Activated CD8-positive, alpha-beta memory T cell treated with anti-CD3 and anti-CD28 coated beads, Interleukin-2, amount 50 U/mL, for 4 hours (primary cell): ENCODE measurements at regions not wholly inside any gene's neighbourhood (a gene's known extent, or its start where the extent isn't known, plus 50 kb on each side); places are given as distances from the start of the nearest gene placed in this dataset.
"Not testable (repeated sequence)": the region's sequence is repeated elsewhere in the genome, so short reads cannot be mapped to it uniquely, and the experiment has no call there.

Experiments
- DNase-seq: peaks from one replicate; pipeline ENCODE4 v3.0.0-alpha.2; 2020

DNA sequence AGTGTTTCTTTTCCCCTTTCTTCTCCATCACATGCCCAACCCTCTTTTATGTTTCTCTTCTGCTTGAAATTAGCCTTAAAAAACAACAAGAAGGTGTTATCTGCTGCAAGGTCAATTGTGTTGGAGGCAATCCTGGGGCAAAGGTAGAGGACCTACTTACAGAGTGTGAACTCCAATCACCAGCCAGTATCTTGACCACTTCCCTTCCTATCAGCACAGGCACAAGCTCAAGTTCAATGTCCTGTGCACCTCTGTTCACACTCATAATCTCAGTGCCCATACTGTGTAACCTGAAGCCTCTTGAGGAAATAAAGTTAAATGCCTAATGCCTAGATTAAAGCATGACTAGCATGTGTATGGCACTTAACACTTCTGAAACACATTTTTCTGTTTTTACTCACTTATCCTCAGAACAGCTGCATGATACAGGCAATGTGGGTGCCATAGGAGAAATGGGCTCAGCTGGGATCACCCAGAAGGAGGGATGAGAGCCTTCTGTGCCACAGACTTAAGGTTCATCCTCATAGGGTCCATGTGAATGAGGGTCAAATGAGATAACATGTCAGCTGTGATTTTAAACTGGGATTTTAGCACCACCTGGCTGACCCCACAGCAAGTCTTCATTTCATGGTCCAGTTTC is 701.5 kb downstream of the BCL11A start:
- no peak for DNase-seq

DNA sequence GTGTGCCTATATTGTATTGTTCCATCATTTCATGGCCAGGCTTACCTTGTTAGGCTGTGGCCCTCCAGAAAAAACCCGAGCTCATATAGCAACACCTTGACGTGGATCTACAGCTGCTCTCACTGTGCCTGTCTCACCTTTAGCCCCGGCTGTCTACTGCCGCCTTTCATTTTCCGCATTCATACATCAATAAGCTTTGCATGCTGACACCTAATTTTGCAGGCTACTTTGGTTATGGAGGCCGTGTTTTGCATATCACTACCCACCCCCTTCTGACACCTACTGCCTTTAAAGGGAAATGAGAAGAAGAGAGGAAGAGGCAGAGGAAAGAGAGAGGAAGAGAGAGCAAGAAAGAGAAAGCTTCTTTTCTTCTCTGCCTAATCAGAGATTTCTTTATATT is 702.9 kb downstream of the BCL11A start:
- DNase-seq = no peak

DNA sequence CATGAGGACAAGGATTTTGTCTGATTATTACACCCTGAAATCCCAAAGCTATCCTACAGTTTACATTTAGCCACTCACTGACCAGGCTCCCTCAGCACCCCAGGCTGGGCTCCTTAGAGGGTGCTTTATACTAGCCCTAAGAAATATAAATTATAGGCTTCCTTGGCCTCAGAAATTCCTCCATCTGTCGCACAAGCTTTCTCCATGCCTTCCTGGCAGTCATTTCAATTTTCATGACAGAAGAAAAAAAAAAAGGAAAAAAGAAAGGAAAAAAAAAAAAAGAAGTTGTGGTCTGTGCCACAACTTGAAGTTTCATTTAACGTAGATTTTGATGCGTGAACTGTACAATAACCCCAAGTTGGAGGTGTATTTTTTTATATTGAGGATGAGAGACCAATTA is 719.5 kb downstream of the BCL11A start:
- DNase-seq = no peak

DNA sequence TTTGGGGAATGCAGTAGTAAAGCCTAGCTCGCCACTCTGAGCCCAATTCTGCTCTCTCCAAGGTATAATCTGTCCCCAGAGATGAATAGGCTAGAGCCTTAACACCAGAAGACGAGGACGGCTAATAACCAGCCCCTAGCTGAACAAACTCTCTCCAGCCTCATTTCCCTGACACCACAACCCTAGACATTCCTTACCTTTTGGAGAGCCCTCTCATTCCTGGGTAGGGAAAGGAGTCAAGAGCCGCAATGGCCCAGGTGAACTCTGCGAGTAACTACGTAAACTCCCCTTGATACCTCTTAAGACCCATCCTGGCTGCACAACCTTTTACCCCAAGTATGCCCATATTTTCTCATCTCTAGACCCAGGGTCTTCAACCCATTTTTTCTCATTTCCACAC is 722.9 kb downstream of the BCL11A start:
- DNase-seq = no peak

DNA sequence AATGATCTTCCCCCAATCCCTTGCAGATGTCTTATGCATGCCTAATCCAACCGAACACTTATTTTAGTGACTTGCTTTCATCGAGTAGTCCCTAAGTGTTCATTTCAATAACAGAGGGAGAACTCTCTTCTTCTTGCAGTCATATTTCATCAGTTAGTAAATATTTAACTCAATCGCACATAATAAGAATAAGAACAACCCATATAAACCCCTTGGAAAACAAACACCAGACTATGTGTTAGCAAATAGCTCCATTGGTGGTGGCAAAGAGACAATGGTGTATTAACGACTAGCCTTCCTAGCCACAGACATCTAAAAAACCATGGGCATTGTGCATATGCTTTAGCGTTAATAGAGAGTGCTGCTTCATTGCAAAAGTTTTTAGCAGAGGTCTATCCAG is 725.8 kb downstream of the BCL11A start:
- DNase-seq = no peak

DNA sequence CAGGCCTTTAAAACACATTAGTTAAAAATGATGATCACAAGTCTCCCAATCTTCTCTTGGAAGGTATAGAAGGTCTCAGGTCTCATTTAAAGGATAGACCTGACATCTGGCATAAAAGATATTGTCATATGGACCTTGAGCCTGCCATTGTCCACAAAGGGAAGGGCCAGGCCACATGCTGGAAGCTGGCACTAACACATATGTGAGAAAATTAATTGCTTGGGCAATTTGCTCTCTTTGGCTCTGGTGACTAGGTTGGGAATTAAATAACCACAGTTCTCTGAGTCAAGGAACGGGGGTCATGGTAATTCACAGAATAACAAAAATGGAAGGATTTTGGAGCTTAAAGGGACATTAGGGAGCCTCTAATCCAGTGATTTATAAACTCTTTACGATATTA is 727.3 kb downstream of the BCL11A start:
- DNase-seq = no peak

DNA sequence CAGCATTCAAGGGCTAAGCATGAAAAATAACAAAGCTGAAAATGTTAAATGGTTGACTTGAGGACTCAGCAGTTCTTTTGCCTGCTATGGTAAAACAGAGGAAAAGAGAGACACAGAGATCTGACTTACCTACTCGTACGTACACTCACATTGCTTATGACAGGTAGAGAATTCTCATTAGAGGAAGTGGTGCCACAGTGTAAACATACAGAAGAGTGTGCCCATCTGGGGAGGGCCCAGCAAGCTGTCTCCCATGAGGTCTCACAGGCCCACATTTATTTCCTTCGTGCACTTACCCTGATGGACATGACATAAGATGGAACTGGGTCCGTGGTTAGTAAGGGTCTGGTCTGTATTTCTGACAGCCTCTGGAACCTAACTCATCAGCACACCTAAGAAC is 729.1 kb downstream of the BCL11A start:
- DNase-seq = no peak

DNA sequence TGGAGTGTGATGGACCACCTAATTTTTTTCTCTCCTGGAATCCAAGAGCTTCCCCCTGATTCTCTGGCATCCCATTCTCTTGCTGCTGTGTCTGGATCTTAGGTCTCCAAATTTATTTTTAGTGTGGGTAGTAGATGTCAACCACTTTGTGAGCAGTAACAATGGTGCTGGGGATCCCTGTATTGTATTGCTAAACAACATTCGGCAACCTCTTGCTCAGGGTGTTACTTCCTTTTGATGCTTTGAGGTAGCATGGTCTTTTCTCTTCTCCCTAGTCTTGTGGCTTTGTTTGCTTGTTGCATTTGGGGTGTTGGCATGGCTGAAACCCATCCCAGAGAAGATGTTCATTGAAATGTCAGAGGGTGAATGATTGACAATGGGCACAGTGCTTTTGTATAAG is 737.4 kb downstream of the BCL11A start:
- DNase-seq = no peak

DNA sequence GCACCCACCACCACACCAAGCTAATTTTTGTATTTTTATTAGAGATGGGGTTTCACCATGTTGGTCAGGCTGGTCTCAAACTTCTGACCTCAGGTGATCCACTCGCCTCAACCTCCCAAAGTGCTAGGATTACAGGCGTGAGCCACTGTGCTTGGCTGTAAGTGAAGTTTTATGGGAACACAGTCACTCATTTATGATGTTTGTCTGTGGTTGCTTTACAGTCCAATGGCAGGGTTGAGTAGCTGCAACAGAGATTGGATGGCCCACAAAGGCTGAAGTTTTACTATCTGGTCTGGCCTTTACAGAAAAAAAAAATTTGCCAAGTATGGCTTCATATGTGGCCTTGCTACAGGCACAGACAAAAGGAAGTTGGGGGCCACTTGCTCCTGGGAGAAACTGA is 743.2 kb downstream of the BCL11A start:
- not testable (repeated sequence) for DNase-seq

DNA sequence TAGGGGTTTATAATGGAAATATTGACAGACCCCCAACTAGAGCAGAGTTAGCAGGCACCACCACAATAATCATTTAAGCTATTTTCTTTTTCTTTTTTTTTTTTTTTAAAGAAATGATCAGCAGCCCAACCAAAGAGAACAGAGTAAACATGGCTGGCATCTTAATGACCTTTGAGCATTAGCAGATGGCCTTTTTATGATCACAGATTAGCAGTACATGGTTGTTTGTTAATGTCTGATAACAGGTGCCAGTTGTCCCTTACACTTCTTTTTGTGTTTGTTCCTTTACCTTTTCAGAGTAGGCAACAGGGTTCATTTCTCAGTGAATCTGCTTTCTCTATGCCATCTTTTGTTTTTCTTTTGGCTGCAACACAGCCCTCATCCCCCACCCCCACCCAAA is 747.0 kb downstream of the BCL11A start:
- no peak for DNase-seq

DNA sequence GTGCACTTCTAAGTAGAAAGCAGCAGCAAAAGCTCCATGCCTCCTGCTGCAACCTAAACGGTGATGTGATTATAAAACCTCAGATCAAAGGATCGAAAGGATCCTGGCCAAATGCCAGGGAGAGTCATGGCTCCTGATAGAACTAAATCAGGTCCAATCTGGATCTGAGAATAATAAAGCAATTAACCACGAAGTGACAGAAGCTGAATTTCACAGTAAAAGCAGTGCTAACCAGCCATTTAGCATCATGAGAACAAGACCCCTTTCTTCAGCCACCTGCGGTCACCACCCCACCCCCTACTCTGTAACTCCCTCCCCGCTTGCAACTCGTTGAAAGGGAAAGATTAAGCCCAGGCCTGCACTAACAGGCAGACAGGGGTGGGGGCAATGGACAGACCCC is 748.7 kb downstream of the BCL11A start:
- DNase-seq = no peak

DNA sequence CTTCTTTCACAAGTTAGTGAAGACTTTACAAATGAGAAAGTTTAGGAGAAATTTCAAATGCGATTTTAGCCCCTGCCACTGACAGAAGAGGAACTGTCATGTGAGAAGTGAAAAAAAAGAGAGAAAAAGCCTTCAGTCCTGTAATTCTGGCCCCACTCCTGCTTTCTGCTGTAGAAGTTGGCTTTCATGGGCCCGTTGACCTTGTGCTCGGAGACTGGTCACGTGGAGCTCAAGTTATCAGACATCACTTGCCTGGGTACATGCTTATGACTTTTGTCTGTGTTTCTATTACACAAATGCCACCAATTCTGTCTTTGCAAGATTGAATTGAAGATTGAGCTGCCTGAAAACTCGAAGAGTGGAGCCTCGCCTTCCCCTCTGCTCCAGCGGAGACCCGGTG is 749.9 kb downstream of the BCL11A start:
- DNase-seq = no peak

DNA sequence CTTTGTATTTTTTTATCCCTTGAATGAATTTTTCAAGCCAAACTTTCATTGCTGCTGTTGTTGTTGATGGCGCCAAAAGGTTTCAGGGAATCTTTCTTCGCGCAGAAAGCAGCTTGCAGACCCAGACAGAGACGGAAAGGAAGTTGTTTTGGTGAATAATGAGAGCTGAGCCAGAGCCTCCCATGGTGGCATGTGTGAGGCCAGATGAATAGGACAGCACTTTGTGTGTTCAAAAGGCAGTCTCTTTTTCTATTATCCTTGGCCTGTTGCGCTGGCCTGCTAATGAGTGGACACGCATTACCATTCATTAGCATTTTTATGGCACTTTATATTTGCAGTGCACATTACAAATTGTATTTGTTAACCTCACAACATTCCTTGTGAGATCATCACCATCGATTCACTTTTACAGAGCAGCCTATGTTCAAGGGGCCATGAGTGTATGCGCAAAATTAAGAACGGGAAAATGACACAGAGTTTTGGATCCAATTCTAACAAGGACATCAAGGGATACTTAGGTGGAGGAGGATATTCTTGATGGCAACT is 754.7 kb downstream of the BCL11A start:
- DNase-seq = no peak

DNA sequence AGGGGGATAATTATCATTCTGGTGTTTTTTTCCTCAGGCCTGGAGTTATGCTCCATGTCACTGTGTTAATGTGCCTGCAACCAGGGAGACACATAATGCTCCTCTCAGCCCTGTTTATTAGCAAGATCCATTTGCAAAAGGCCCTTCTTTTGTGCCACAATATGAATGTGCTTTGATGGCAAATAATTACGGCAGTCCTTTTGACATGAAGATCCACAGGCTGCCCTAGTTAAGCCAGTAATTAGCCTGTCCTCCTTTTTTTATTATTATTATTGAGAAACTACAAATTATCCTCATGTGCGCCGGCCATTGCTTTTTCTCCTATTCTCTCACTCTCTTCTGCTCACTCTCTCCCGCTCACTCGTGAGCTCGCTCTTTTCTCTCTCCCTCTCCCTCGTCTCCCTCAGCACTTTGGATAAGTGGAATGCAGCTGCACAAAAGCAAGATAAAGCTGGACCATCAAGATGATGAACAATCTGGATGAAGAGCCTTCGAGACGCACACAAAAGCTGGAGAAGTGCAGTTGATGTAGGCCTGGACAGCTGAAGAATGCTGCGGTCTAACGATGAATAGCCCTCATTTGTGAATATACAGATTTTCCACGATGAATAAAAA is 762.3 kb downstream of the BCL11A start:
- no peak for DNase-seq

DNA sequence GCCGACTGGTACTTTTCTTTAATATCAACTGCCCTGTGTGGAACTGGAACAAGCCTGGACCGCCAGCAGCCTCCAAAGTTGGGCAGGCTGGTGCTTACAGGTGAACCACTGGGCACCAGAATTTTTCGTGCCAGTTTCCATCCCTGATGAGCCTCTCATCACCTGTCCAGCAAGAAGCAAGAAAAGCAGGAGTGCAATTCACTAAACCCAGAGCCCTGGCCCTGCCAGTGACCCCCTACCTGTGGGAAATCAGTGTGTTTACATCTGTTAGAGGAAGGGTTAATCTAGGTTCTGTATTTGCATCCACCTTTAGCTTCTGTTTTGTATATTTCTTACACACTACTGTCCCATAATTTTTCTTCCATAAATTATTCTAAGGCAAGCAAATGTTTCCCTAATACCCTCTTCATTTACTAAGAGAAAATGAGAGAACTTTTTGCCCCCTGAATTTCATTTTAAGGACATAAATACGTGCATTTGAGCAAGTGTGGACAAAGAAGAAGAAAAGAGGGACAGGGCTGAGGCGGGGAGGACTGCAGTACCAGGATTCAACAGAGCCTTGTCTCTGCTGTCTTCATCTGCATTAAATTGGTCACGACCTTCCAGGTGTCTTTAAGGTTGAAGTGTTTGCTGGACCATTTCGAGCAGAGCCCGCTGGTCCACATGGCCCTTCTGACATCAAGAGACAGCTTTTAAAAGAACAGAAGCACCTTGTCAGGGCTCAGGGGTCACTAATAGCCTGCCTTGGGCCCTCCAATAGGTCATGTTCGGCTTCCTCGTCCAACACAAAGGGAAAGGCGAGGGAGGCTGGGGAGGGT is 763.1 kb downstream of the BCL11A start:
- DNase-seq = no peak

DNA sequence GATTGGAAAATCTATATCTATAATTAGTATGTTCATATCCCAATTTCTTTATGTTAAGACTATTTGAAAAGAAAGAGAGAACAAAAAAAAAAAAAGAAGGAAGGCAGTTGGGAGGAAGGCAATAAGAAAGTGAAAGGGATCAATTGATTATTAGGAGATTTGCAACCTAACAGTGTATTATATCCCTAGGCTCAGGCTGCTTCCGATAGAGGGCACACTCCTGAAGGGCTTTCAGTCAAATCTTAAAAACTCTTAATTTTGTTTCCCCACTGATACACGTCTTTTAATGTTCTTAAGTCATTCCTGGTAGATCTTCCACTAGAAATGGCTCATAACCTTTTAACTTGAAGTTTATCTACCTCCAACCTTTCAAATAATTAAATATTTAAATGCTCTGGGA is 763.9 kb downstream of the BCL11A start:
- DNase-seq = no peak

DNA sequence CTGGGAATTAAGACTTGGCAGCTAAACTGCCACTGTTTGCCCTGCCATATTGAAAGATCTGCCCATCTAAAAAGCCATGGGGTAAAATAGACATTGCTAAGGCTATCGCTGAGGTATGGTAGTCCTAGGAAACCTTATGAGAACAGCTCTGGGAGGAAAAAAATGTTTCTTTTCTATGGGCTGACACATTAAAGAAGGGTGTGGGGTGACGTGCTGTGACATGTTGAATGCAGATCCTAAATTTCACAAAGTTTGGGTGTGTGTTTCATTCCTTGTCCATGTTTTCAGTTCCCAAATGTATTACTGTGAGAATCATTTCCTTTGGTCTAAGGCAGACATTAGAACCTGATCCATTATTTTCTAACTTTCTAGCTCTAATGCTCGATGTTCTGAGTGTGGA is 766.4 kb downstream of the BCL11A start:
- DNase-seq = no peak

DNA sequence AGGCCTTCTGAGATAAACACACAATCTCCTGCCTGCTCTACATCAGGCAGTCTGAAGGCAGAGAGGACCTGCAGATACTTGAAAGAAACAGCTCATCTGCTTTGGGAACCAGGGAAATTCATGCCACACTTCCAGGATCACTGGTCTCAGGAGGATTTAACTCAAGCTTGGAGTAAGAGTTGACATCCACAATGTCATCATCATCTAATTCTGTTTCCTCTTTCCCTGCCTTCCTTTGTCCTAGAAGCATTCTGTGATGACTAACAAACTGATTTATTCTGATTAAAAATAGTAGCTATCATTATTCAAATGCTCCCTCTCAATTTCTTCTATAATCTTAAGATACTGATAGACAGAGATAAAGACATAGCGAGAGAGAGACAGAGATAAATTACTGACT is 766.8 kb downstream of the BCL11A start:
- DNase-seq = no peak

DNA sequence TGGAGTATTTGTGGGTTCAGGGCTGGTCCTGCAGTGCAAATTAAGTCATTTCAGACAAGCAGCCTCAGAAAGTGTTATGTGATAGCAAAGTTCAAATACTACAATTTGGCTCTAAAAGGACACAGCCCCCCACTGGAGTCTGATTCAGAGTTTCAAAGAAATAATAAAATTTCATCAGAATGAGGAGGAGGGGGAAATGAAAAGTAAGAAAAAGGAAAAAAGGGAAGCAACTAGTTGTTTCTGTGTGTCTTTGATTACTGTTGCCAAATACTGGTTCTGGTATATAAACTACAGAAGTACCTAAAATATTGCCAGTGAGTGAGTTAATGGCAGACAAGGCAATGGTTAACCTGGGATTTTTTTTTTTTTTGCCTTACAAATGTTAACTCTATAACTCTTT is 773.9 kb downstream of the BCL11A start:
- no peak for DNase-seq

DNA sequence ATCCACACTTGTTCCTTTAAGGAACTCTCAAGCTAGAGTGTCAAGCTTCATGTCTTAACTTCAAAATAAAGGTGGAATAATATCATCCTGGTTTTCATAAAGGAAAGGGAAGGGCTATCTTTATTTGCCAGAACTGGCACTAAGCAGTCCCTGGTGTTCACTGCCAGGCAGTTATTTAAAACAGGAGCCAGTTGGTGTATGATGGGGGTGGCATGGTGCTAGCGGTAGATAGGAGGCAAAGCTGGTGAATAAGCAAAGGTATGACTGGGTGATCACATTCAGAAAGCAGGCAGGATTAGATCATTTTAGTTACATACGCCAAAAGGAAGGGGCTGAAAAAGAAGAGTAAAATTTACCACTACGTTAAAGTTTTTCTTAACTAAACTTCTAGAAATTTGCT is 776.3 kb downstream of the BCL11A start:
- no peak for DNase-seq

DNA sequence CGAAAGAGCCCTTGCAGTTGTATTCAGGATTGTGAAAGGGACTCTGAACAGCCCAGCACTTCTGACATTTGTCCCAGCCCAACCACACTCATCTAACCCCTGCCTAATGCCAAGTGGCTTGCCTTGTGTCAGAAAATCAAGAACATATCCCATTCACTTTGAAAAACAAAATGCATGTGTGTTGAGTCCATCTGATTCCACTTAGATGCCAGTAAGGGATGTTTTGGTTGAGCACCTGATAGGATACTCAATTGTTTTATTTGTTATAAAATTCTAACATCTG is 776.8 kb downstream of the BCL11A start:
- DNase-seq = no peak

DNA sequence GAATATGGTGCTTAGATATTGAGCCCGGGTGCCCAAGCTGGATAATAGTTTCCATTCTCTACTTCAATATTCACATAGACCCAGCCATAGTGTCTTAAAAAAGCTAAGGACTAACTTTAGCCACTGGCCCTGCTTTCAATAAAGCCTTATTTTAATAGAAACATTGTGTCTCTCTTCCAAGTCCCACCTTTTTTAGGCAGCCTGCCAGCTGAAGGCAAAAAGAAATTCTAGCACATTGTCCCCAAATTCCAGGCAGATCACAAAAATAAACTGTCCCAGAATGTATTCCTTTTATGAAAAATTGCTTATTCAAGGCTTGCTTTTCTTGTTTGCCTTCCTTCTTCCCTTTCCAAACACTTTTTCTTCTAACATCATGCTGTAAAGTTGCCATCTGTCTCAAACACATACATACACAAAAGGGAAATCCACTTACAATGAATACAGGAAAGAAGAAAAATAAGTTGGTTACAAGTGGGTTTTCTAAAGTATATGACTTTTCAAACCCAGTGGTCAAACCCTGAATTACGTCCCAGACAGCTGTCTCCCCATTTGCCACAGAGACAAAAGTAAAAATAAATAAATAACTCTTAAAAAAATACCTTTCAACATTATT is 778.5 kb downstream of the BCL11A start:
- DNase-seq = no peak

DNA sequence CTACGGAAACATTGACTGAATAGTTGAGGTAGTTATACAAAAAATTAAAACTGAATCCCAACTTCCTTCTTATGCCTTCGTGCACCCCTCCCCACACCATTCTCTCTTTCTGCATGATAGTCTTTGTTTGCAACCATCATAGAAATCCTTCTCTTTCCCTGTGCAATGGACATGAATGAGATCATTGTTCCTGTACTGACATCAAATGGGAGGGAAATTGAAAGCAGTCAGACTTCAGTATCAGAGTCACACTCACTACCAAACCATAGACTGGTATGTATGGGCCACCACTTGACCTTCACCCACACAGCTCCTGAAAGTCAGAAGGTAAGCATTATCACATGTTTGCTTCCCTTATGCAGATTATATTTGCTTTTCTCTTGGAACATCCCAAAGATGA is 782.8 kb downstream of the BCL11A start:
- DNase-seq = no peak

DNA sequence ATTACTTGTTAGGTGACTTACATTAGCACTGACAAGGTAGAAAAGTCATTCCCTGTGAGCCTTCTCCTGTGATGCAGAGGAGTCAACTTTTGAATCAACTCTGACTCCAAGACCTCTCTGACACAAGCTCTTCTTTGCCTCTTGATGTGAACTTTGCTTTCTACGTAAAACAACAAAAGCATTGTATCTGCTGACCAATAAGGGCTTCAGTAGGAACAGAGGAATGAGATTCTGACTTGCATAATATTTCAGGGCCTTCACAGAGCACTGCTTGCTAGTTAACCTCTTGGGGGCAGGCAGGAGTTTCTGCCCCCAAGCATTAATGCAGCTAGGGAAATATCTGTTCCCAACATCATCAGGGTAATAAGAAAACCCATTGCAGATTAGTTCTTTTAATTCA is 791.5 kb downstream of the BCL11A start:
- DNase-seq = no peak
